GM12878 (cell line): ENCODE measurements at regions not wholly inside any gene's neighbourhood (a gene's known extent, or its start where the extent isn't known, plus 50 kb on each side); places are given as distances from the start of the nearest gene placed in this dataset.
"Not testable (repeated sequence)": the region's sequence is repeated elsewhere in the genome, so short reads cannot be mapped to it uniquely, and the experiment has no call there.

Experiments used
- CHD2 ChIP-seq: IDR thresholded peaks from 2 replicates; pipeline ENCODE4 v1.6.1; 2011; ENCODE audit warnings: low read depth, low read length, improper control_type of control experiment, borderline replicate concordance
- PKNOX1 ChIP-seq: fragments of 450-650 bp; IDR thresholded peaks from 2 replicates; pipeline ENCODE4 v1.6.1; 2016; ENCODE audit warnings: mild to moderate bottlenecking

DNA sequence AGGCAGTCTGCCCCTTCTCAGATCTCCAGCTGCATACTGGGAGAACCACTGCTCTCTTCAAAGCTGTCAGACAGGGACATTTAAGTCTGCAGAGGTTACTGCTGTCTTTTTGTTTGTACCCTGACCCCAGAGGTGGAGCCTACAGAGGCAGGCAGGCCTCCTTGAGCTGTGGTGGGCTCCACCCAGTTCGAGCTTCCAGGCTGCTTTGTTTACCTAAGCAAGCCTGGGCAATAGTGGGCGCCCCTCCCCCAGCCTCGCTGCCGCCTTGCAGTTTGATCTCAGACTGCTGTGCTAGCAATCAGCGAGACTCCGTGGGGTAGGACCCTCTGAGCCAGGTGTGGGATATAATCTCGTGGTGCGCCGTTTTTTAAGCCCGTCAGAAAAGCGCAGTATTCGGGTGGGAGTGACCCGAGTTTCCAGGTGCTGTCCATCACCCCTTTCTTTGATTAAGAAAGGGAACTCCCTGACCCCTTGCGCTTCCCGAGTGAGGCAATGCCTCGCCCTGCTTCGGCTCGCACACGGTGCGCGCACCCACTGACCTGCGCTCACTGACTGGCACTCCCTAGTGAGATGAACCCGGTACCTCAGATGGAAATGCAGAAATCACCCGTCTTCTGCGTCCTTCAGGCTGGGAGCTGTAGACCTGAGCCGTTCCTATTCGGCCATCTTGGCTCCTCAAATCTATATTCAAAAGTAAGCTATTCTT, 224.4 kb downstream of the ZNF326 start:
- not testable (repeated sequence) for TF ChIP-seq PKNOX1, CHD2
